ENCODE measurements at regions not wholly inside any gene's neighbourhood (a gene's known extent, or its start where the extent isn't known, plus 50 kb on each side); places are given as distances from the start of the nearest gene placed in this dataset.

DNA sequence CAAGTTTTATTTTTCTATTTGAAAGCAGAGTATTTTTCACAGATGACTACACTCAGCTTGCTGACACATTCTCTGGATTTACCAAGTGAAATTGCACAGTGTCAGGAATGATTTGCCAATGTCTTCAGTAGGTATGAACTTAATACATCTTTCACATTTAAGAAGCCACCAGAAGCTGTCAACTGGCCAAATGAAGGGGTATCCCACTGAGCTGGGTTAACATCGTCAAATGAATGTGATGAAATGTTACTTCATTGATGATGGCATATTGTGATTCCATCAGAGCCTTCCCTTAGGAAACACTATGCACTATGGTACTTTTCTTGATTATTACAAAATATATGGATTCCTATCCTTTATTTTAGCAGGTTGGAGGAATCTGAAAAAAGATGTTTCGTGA lies 592.3 kb downstream of the FGF9 start:
- ChIA-PET CTCF (no interaction called here), RAD21 (ENCODE audit: low non-redundant PET in 1 of 2, low total read pairs in 2 of 2, uncharacterized antibody in 2 of 2, unreplicated experiment in 2 of 2) (no interaction called here), POLR2A (no interaction called here)
- no peaks in the 10 kb centered on the region for H3K9me3 ChIP-seq (ENCODE audit: control insufficient read depth in 1 of 2, insufficient read depth in 1 of 2, low read depth in 1 of 2, low read length in 2 of 2)
- H4K20me1 ChIP-seq (ENCODE audit: insufficient read depth), result no peaks in the 10 kb centered on the region
- TF ChIP-seq SIN3A (IDR thresholded peaks at IDR 0.05; ENCODE audit: low read depth) (no peak), JUND (IDR thresholded peaks at IDR 0.05) (no peak), ZFX (IDR thresholded peaks at IDR 0.05) (no peak), SRF (IDR thresholded peaks at IDR 0.05; ENCODE audit: low read depth) (no peak), REST (IDR thresholded peaks at IDR 0.05; ENCODE audit: low read depth) (no peak), YY1 (IDR thresholded peaks at IDR 0.05; ENCODE audit: extremely low read depth, insufficient replicate concordance, low read depth, low read length) (no peak), POLR2A (IDR thresholded peaks at IDR 0.05; ENCODE audit: borderline replicate concordance, extremely low read depth, insufficient read depth, insufficient read length) (no peak), ELF1 (IDR thresholded peaks at IDR 0.05; ENCODE audit: borderline replicate concordance, low read depth) (no peak), CEBPB (IDR thresholded peaks at IDR 0.05; ENCODE audit: low read depth) (no peak), EGR1 (IDR thresholded peaks at IDR 0.05; ENCODE audit: low read depth) (no peak), TCF7L2 (IDR thresholded peaks at IDR 0.05; ENCODE audit: borderline replicate concordance, extremely low read depth, insufficient read depth, insufficient read length) (no peak), EZH2 (IDR thresholded peaks at IDR 0.05) (no peak)
- no peak for DNase-seq (ENCODE audit: low read depth, low spot score)
- intact Hi-C loops (cut with micrococcal nuclease), result no loop called here
- no peaks in the 10 kb centered on the region for H3K4me1 ChIP-seq (ENCODE audit: control insufficient read depth in 1 of 2, insufficient read depth in 2 of 2, low read length in 2 of 2)
- no TSS peak for BruUV-seq (replicated peaks)
- H3K9ac ChIP-seq (ENCODE audit: low read length), result no peak overlapping the region
- no peak overlapping the region for H3K27ac ChIP-seq (ENCODE audit: low read depth, low read length)
- no peaks in the 10 kb centered on the region for H3K79me2 ChIP-seq (ENCODE audit: insufficient read depth, low read length)
- no peak overlapping the region for H3K4me3 ChIP-seq (replicated peaks in 1 of 2; ENCODE audit: low read depth in 1 of 2, low read length in 2 of 2)
- H3K27me3 ChIP-seq (ENCODE audit: insufficient read depth, low read length), result no peaks in the 10 kb centered on the region
- no peak overlapping the region for H2AFZ ChIP-seq (ENCODE audit: low read depth, low read length, poor library complexity, severe bottlenecking)
- no peak for ATAC-seq
- no peaks in the 10 kb centered on the region for H3K36me3 ChIP-seq (ENCODE audit: control insufficient read depth in 1 of 2, insufficient read depth in 2 of 2, low read length in 2 of 2)
- H3K4me2 ChIP-seq (ENCODE audit: low read length), result no peak overlapping the region
- H3K9me2 ChIP-seq (ENCODE audit: insufficient read depth), result no peaks in the 10 kb centered on the region

Data from HCT116 (cell line).